ENCODE measurements at regions not wholly inside any gene's neighbourhood (a gene's known extent, or its start where the extent isn't known, plus 50 kb on each side); places are given as distances from the start of the nearest gene placed in this dataset.

GRCh38 chr5:86918246-86918645 lies 300.5 kb downstream of the COX7C start:
- no peak overlapping the region for H3K27ac ChIP-seq
- TF ChIP-seq CTCF (conservative IDR thresholded peaks at IDR 0.05) (no peak), ZFX (IDR thresholded peaks at IDR 0.05) (no peak)

GRCh38 chr5:86926033-86926432 lies 308.3 kb downstream of the COX7C start:
- no peak for TF ChIP-seq CTCF (conservative IDR thresholded peaks at IDR 0.05)
- no peak for TF ChIP-seq ZFX (IDR thresholded peaks at IDR 0.05)
- H3K27ac ChIP-seq = no peak overlapping the region

GRCh38 chr5:86929123-86929766 lies 311.5 kb downstream of the COX7C start:
- no peak overlapping the region for H3K27ac ChIP-seq
- TF ChIP-seq ZFX (IDR thresholded peaks at IDR 0.05) (no peak), CTCF (conservative IDR thresholded peaks at IDR 0.05) (no peak)

- no peak overlapping the region for H3K27ac ChIP-seq
- TF ChIP-seq CTCF (conservative IDR thresholded peaks at IDR 0.05) = no peak
- TF ChIP-seq ZFX (IDR thresholded peaks at IDR 0.05) = no peak
Measured at GRCh38 chr5:86951761-86952160, 315.9 kb upstream of the RASA1 start.

- TF ChIP-seq ZFX (IDR thresholded peaks at IDR 0.05) (no peak), CTCF (conservative IDR thresholded peaks at IDR 0.05) (no peak)
Measured at GRCh38 chr5:86964889-86965288, 302.8 kb upstream of the RASA1 start.

GRCh38 chr5:86968301-86968753 lies 299.4 kb upstream of the RASA1 start:
- TF ChIP-seq ZFX (IDR thresholded peaks at IDR 0.05) (no peak), CTCF (conservative IDR thresholded peaks at IDR 0.05) (peak; percentile 46)
- no peak overlapping the region for H3K27ac ChIP-seq

More at GRCh38 chr5:86964889-86965288, 302.8 kb upstream of the RASA1 start:
- no peak overlapping the region for H3K27ac ChIP-seq

- TF ChIP-seq CTCF (conservative IDR thresholded peaks at IDR 0.05) (no peak), ZFX (IDR thresholded peaks at IDR 0.05) (no peak)
- no peak overlapping the region for H3K27ac ChIP-seq
Measured at GRCh38 chr5:86970361-86970760, 297.3 kb upstream of the RASA1 start.
